GM12865 (cell line): ENCODE measurements at regions not wholly inside any gene's neighbourhood (a gene's known extent, or its start where the extent isn't known, plus 50 kb on each side); places are given as distances from the start of the nearest gene placed in this dataset.
"Not testable (repeated sequence)": the region's sequence is repeated elsewhere in the genome, so short reads cannot be mapped to it uniquely, and the experiment has no call there.

Experiments
- DNase-seq: peaks from one replicate; pipeline ENCODE4 v3.0.0; 2010; ENCODE audit warnings: low read depth
- H3K4me3 ChIP-seq: 2 replicates; pipeline ENCODE4 v1.5.1; 2011; ENCODE audit warnings: mild to moderate bottlenecking, low read depth, low read length, control low read depth
- TF ChIP-seq, protein P1 (sequence below): IDR thresholded peaks from 2 replicates; pipeline ENCODE4 v1.5.1; 2011; ENCODE audit warnings: low read length, control low read depth, low read depth, inconsistent platforms; ENCODE audit not compliant: insufficient read depth; ENCODE audit errors: missing control alignments

GRCh38 chr5:106254784-106255183 lies 1416.0 kb downstream of the EFNA5 start:
- TF ChIP-seq, protein P1, sequence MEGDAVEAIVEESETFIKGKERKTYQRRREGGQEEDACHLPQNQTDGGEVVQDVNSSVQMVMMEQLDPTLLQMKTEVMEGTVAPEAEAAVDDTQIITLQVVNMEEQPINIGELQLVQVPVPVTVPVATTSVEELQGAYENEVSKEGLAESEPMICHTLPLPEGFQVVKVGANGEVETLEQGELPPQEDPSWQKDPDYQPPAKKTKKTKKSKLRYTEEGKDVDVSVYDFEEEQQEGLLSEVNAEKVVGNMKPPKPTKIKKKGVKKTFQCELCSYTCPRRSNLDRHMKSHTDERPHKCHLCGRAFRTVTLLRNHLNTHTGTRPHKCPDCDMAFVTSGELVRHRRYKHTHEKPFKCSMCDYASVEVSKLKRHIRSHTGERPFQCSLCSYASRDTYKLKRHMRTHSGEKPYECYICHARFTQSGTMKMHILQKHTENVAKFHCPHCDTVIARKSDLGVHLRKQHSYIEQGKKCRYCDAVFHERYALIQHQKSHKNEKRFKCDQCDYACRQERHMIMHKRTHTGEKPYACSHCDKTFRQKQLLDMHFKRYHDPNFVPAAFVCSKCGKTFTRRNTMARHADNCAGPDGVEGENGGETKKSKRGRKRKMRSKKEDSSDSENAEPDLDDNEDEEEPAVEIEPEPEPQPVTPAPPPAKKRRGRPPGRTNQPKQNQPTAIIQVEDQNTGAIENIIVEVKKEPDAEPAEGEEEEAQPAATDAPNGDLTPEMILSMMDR = no peak
- H3K4me3 ChIP-seq = no peak overlapping the region
- no peak for DNase-seq

GRCh38 chr5:106246044-106246745 lies 1424.5 kb downstream of the EFNA5 start:
- not testable (repeated sequence) for DNase-seq, H3K4me3 ChIP-seq

DNA sequence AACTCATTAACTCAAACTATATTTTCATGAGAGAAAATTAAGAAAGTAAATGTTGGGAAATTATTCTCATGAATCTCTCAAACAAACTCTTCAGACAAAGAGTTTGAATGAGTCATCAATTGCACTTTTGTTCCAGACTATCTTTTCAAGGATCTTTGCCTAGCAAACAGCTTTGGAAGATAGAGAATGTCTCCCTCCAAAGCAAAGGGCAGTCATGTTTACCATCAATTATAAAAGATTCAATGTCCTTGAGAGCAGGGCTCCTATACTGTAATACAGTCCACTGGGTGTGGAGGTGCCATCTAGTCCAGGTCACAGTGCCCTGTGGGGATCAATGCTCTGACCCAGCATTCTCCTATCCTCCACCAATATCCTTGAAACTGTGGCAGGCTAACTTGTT lies 1429.3 kb downstream of the EFNA5 start:
- no peak overlapping the region for H3K4me3 ChIP-seq
- TF ChIP-seq, protein P1 = no peak
- no peak for DNase-seq

DNA sequence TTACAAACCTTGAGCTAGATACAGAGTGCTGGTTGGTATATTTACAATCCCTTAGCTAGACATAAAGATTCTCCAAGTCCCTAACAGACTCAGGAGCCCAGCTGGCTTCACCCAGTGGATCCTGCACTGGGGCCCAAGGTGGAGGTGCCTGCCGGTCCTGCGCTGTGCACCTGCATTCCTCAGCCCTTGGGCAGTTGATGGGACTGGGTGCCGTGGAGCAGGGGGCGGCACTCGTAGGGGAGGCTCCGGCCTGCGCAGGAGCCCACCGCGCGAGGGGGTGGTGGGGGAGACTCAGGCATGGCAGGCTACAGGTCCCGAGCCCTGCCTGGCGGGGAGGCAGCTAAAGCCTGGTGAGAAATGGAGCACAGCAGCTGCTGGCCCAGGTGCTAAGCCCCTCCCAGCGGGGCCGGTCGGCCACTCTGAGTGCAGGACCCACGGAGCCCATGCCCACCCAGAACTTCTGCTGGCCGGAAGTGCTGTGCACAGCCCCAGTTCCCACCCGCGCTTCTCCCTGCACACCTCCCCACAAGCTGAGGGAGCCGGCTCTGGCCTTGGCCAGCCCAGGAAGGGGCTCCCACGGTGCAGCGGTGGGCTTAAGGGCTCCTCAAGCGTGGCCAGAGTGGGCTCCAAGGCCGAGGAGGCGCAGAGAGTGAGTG lies 1464.7 kb downstream of the EFNA5 start:
- H3K4me3 ChIP-seq = no peak overlapping the region
- no peak for DNase-seq
- TF ChIP-seq, protein P1 = no peak

- no peak for DNase-seq
- TF ChIP-seq, protein P1 = no peak
- H3K4me3 ChIP-seq = no peak overlapping the region
These were observed 1468.7 kb downstream of the EFNA5 start for GRCh38 chr5:106202035-106202434.

DNA sequence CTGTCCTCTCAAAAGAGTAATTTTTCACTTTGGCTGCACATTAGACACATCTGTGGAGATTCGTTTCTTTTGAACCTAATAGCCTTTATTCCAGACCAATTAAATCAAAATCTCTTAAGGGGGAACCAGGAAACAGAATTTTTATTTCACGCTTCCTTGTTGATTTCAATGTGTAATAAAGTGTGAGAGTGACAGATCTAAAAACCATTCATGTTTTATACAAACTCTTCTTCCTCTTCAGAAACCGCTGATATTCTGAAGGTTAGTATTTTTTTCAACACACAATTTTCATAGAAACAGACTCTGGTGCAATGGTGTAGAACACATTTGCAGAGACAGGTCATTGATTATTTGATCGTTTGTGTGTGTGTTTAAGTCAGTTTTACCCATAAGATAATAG lies 1469.8 kb downstream of the EFNA5 start:
- no peak for DNase-seq
- no peak overlapping the region for H3K4me3 ChIP-seq

More for the DNA sequence above, 1469.8 kb downstream of the EFNA5 start:
- TF ChIP-seq, protein P1 = no peak
